ENCODE measurements at regions not wholly inside any gene's neighbourhood (a gene's known extent, or its start where the extent isn't known, plus 50 kb on each side); places are given as distances from the start of the nearest gene placed in this dataset.

- no peak for DNase-seq
Measured at GRCh38 chr1:40914927-40915569, 52.9 kb upstream of the CITED4 start.

DNA sequence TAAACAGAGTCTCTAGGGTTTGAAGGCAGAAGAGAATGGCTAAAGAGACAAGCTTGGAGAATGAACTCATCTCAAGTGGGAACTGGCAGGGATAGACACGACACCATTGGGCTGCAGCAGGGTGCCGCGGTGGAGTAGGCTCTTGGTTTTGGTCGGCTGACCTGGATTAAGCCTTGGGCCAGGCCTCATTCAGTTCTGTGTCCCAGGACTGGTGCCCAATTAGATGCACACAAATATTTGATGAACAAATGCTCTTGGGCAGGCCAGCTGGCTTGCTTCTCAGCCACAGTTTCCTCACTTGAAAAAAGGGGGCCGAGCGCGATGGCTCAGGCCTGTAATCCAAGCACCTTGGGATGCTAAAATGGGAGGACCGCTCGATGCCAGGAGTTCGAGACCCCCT is 53.4 kb upstream of the CITED4 start:
- Histone ChIP-seq H3K9me3 (no peaks in the 10 kb centered on the region), H3K4me3 (no peak overlapping the region), H3K4me1 (no peaks in the 10 kb centered on the region), H3K27ac (no peak overlapping the region), H3K27me3 (no peaks in the 10 kb centered on the region), H3K36me3 (no peaks in the 10 kb centered on the region)
- DNase-seq (no peak), ATAC-seq (no peak)
- intact Hi-C loops (cut with DNase I) = no loop called here
- TF ChIP-seq, protein P1, sequence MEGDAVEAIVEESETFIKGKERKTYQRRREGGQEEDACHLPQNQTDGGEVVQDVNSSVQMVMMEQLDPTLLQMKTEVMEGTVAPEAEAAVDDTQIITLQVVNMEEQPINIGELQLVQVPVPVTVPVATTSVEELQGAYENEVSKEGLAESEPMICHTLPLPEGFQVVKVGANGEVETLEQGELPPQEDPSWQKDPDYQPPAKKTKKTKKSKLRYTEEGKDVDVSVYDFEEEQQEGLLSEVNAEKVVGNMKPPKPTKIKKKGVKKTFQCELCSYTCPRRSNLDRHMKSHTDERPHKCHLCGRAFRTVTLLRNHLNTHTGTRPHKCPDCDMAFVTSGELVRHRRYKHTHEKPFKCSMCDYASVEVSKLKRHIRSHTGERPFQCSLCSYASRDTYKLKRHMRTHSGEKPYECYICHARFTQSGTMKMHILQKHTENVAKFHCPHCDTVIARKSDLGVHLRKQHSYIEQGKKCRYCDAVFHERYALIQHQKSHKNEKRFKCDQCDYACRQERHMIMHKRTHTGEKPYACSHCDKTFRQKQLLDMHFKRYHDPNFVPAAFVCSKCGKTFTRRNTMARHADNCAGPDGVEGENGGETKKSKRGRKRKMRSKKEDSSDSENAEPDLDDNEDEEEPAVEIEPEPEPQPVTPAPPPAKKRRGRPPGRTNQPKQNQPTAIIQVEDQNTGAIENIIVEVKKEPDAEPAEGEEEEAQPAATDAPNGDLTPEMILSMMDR (IDR thresholded peaks at IDR 0.05) = no peak

More at GRCh38 chr1:40914927-40915569, 52.9 kb upstream of the CITED4 start:
- Histone ChIP-seq H3K27ac (no peak overlapping the region), H3K9me3 (no peaks in the 10 kb centered on the region), H3K27me3 (no peaks in the 10 kb centered on the region), H3K4me1 (no peaks in the 10 kb centered on the region), H3K36me3 (no peaks in the 10 kb centered on the region), H3K4me3 (no peak overlapping the region)
- intact Hi-C loops (cut with DNase I) = no loop called here
- TF ChIP-seq, protein P1 (IDR thresholded peaks at IDR 0.05) = no peak
- no peak for ATAC-seq

DNA sequence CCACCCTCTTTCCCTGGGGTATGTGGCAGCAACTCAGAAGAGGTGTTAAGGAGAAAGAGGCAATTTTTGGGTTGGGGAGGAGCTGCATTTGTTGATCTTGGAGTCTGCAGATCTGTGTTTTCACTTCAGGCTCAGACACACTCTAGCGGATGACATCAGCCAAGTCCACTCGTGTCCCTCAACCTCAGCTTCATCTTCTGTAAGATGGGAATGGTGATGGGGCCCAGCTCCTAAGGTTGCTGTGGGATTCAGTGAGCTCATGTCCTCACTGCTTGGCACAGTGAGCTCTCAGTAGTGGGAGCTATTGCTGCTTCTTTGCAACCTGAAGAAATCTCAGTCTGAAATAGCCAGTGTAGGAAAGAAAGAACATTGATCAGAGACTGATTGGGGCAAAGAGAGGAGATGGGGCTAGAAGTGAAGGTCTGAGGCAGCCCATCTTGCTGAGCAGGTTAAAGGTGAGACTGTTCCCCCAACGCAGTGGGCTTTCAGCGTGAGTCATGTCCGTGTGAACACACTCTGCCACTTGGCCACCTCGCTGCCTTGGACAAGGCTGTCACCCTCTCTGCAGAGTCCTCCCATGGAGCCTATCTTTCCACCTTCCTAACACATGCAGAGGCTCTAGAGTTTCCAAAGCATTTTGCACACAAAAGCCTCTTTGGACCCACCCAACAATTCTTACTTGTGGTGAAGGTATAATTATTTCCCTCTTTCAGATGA is 56.0 kb upstream of the CITED4 start:
- no peak overlapping the region for H3K4me3 ChIP-seq
- H3K4me1 ChIP-seq = no peaks in the 10 kb centered on the region
- DNase-seq = no peak
- intact Hi-C loops (cut with DNase I) = no loop called here
- H3K9me3 ChIP-seq = no peaks in the 10 kb centered on the region
- H3K27me3 ChIP-seq = no peaks in the 10 kb centered on the region
- TF ChIP-seq, protein P1 (IDR thresholded peaks at IDR 0.05) = no peak
- no peak overlapping the region for H3K27ac ChIP-seq
- ATAC-seq = no peak
- H3K36me3 ChIP-seq = no peaks in the 10 kb centered on the region

DNA sequence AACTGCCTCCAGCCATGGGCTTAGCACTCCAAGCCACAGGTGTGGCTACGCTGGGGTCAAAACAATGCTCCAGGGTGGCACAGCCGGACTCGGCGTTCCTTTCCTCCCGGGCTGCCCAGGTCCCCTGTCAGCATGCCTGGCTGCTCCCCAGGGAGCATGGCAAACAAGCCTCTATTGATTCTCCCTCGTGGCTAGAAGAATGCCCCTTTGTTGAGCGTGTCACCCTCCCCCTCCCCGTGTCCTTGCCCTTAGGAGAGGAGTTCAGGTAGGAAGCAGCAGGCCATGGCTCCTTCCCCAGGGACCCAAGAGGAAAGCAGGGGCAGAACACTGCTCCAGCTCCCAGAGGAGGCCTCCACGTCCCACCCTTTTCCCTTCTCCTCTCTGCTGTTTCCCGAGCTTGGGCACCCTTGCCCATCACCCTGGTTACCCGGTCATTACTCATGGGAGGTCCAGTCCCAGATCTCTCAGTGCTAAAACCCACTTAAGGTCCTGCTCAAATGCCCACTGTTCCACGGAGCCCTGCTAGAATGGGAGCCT is 57.4 kb upstream of the CITED4 start:
- no peaks in the 10 kb centered on the region for H3K36me3 ChIP-seq
- no peak overlapping the region for H3K27ac ChIP-seq
- H3K27me3 ChIP-seq = no peaks in the 10 kb centered on the region
- H3K4me3 ChIP-seq = no peak overlapping the region
- no peak for DNase-seq
- TF ChIP-seq, protein P1 (IDR thresholded peaks at IDR 0.05) = no peak
- intact Hi-C loops (cut with DNase I) = no loop called here
- H3K9me3 ChIP-seq = no peaks in the 10 kb centered on the region
- no peaks in the 10 kb centered on the region for H3K4me1 ChIP-seq
- no peak for ATAC-seq

GRCh38 chr1:40921522-40921921 is 58.0 kb upstream of the CTPS1 start:
- no peaks in the 10 kb centered on the region for H3K9me3 ChIP-seq
- H3K36me3 ChIP-seq = no peaks in the 10 kb centered on the region
- H3K4me3 ChIP-seq = no peak overlapping the region
- no peaks in the 10 kb centered on the region for H3K4me1 ChIP-seq
- intact Hi-C loops (cut with DNase I) = no loop called here
- TF ChIP-seq, protein P1 (IDR thresholded peaks at IDR 0.05) = no peak
- peak in 1 of 4 donors; percentile 10 for DNase-seq
- no peak for ATAC-seq
- no peaks in the 10 kb centered on the region for H3K27me3 ChIP-seq
- H3K27ac ChIP-seq = no peak overlapping the region
